Psoas muscle (tissue), 7 donors: ENCODE measurements at regions not wholly inside any gene's neighbourhood (a gene's known extent, or its start where the extent isn't known, plus 50 kb on each side); places are given as distances from the start of the nearest gene placed in this dataset.

ENCODE experiments used
- ATAC-seq, 4 donors: fragments of 200-7000 bp; cut with Tn5 transposase; one replicate each; pipeline ENCODE4 v1.9.1; 2020; ENCODE audit warnings: moderate library complexity in 3 of 4, mild to moderate bottlenecking in 2 of 4
- DNase-seq, 2 donors: peaks; one replicate each; pipeline ENCODE4 v3.0.0-alpha.2; 2020
- H3K27ac ChIP-seq: fragments of 200-600 bp; one replicate; pipeline ENCODE4 v1.8.0; 2022
- H3K27me3 ChIP-seq, 3 donors: fragments of 200-600 bp in 1 of 3; one replicate each; pipeline versions ENCODE4 v1.6.1 to v1.8.0; 2013 to 2022; ENCODE audit warnings: low read length in 2 of 3, mild to moderate bottlenecking in 2 of 3, moderate library complexity in 1 of 3; ENCODE audit not compliant: insufficient read depth in 3 of 3
- H3K36me3 ChIP-seq, 2 donors: fragments of 200-600 bp in 1 of 2; one replicate each; pipeline versions ENCODE4 v1.6.1 to v1.8.0; 2013 to 2022; ENCODE audit warnings: low read depth in 1 of 2, mild to moderate bottlenecking in 1 of 2, moderate library complexity in 1 of 2; ENCODE audit not compliant: insufficient read depth in 1 of 2
- H3K4me1 ChIP-seq: fragments of 200-600 bp; one replicate; pipeline ENCODE4 v1.8.0; 2022
- H3K4me3 ChIP-seq: fragments of 200-600 bp; one replicate; pipeline ENCODE4 v1.8.0; 2022; ENCODE audit warnings: mild to moderate bottlenecking
- H3K9me3 ChIP-seq: fragments of 200-600 bp; one replicate; pipeline ENCODE4 v1.8.0; 2022
- CTCF ChIP-seq: fragments of 200-600 bp; IDR thresholded peaks from one replicate; pipeline ENCODE4 v1.8.0; 2022; ENCODE audit warnings: antibody characterized with exemption
- WGBS, 3 donors: extraction: QIAGEN DNeasy Blood & Tissue Kit; methylation state at CpG; one replicate each; pipeline versions ENCODE4 v1.1.6 to v1.1.7; 2013; 5-methylcytosine and 5-hydroxymethylcytosine counted together
- intact Hi-C, 2 donors: fragments of 100-400 bp; cut with DNase I; formaldehyde crosslinking; loops; one replicate each; pipeline versions ENCODE4 v1.11.0 to v1.14.2; 2022
- donor health status: healthy with polysubstance abuse.
- donor health status: DM: no; HTN: no; CAD: no; lungs with moderate emphysema.
- donor health status: Bipolar disorder and iron deficiency.
- donor health status: healthy.
- donor health status: DM: yes; HTN: yes; CAD: no.
- donor health status: DM: no; HTN: no; CAD: no.
- donor health status: DM: yes; HTN: yes; CAD: no.

DNA sequence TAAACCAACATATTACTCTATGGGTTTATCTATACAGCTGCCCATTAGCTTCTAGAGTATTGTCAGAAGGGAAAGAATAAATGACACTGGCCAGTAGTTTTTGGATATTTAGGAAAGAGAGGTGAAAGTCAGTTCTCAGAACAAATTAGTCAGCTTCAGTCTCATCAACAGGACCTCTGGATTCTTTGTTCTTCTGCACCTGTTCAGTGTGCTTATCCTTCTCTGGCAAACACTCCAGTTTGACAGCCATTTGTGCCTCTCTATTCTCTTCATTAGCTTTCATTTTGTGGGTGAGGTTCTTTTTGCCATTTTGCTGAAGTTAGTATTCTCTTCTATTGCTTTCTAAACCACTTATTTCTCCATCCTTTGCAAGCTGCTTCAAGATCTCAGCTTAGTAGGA is 107.0 kb downstream of the PCDH18 start:
- Histone ChIP-seq H3K9me3 (no peaks in the 10 kb centered on the region), H3K27me3 (no peaks in the 10 kb centered on the region), H3K4me1 (no peaks in the 10 kb centered on the region), H3K36me3 (no peaks in the 10 kb centered on the region), H3K4me3 (no peak overlapping the region), H3K27ac (no peak overlapping the region)
- DNase-seq (no peak), ATAC-seq (no peak)
- intact Hi-C loops = no loop called here
- no peak for TF ChIP-seq CTCF

GRCh38 chr4:137422666-137423065 is 109.6 kb downstream of the PCDH18 start:
- Histone ChIP-seq H3K27ac (no peak overlapping the region), H3K9me3 (no peaks in the 10 kb centered on the region), H3K4me3 (no peak overlapping the region), H3K36me3 (no peaks in the 10 kb centered on the region), H3K27me3 (no peaks in the 10 kb centered on the region), H3K4me1 (no peaks in the 10 kb centered on the region)
- ATAC-seq (no peak), DNase-seq (no peak)
- intact Hi-C loops = no loop called here
- TF ChIP-seq CTCF = no peak
- WGBS, 3 donors = 77 to 85% (median 85%) methylated on average over 2 of the region's 2 CpGs

DNA sequence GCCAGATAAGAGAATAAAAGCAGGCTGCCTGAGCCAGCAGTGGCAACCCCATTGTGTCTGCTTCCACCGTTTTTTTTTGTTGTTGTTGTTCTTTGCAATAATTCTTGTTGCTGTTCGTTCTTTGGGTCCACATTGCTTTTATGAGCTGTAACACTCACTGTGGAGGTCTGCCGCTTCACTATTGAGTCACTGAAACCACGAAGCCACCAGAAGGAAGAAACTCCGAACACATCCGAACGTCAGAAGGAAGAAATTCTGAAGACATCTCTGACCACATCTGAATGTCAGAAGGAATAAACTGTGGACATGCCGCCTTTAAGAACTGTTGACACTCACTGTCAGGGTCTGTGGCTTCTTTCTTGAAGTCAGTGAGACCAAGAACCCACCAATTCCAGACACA is 110.5 kb downstream of the PCDH18 start:
- no peak for DNase-seq
- Histone ChIP-seq H3K27me3 (no peaks in the 10 kb centered on the region), H3K36me3 (no peaks in the 10 kb centered on the region), H3K4me1 (no peaks in the 10 kb centered on the region), H3K27ac (no peak overlapping the region), H3K4me3 (no peak overlapping the region), H3K9me3 (no peaks in the 10 kb centered on the region)
- WGBS, 3 donors = 88 to 93% (median 92%) methylated on average over 8 of the region's 8 CpGs
- no peak for TF ChIP-seq CTCF
- no peak for ATAC-seq
- intact Hi-C loops = no loop called here

- H3K27ac ChIP-seq = no peak overlapping the region
- H3K36me3 ChIP-seq = no peaks in the 10 kb centered on the region
- no peak overlapping the region for H3K4me3 ChIP-seq
- H3K4me1 ChIP-seq = no peaks in the 10 kb centered on the region
- H3K9me3 ChIP-seq = no peaks in the 10 kb centered on the region
- TF ChIP-seq CTCF = no peak
- DNase-seq (no peak), ATAC-seq (no peak)
- intact Hi-C loops = no loop called here
- peaks cover 0 to 3% (median 0%) of the 10 kb centered on the region in 3 donors for H3K27me3 ChIP-seq
- WGBS, 3 donors = 95 to 99% (median 95%) methylated on average over 29 to 43 of the region's 43 CpGs
Measured at GRCh38 chr4:137420901-137421396, 111.3 kb downstream of the PCDH18 start.

DNA sequence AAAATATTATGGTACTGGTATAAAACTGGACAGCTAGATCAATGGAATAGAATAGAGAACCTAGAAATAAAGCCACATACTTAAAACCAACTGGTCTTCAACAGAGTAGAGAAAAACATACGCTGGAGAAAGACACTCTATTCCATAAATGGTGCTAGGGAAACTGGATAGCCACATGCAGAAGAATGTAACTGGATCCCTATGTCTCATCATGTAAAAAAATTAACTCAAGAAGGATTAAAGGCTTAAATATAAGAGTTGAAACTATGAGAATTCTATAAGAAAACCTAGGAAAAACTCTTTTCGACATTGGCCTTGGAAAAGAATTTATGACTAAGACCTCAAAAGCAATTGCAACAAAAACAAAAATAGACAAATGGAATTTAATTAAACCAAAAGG is 114.6 kb downstream of the PCDH18 start:
- no peak overlapping the region for H3K27ac ChIP-seq
- H3K9me3 ChIP-seq = no peaks in the 10 kb centered on the region
- H3K36me3 ChIP-seq = no peaks in the 10 kb centered on the region
- WGBS, 3 donors = 63 to 69% (median 68%) methylated on average over 2 of the region's 2 CpGs
- H3K4me1 ChIP-seq = no peaks in the 10 kb centered on the region
- ATAC-seq = no peak
- no peak for DNase-seq
- peaks cover 0 to 3% (median 0%) of the 10 kb centered on the region in 3 donors for H3K27me3 ChIP-seq
- H3K4me3 ChIP-seq = no peak overlapping the region
- no peak for TF ChIP-seq CTCF
- intact Hi-C loops = no loop called here
